ENCODE measurements at regions not wholly inside any gene's neighbourhood (a gene's known extent, or its start where the extent isn't known, plus 50 kb on each side); places are given as distances from the start of the nearest gene placed in this dataset.
A peak's percentile ranks its signal among the peaks of the same experiment; 100 is the strongest.

GRCh38 chr2:19226871-19227270 is 131.6 kb downstream of the OSR1 start:
- no peak for DNase-seq (ENCODE audit: low read depth)
- no peak for TF ChIP-seq CTCF (IDR thresholded peaks at IDR 0.05; ENCODE audit: insufficient read depth, low read length, severe bottlenecking)
- H3K36me3 ChIP-seq (ENCODE audit: control insufficient read depth, insufficient read depth, low read length), result no peaks in the 10 kb centered on the region
- no peaks in the 10 kb centered on the region for H3K27me3 ChIP-seq (ENCODE audit: control insufficient read depth, insufficient read depth, low read length)
- no peak for FAIRE-seq
- H3K4me3 ChIP-seq (ENCODE audit: low read depth, low read length), result no peak overlapping the region

- H3K36me3 ChIP-seq (ENCODE audit: control insufficient read depth, insufficient read depth, low read length), result no peaks in the 10 kb centered on the region
- DNase-seq (ENCODE audit: low read depth), result no peak
- no peak overlapping the region for H3K4me3 ChIP-seq (ENCODE audit: low read depth, low read length)
- no peaks in the 10 kb centered on the region for H3K27me3 ChIP-seq (ENCODE audit: control insufficient read depth, insufficient read depth, low read length)
- no peak for TF ChIP-seq CTCF (IDR thresholded peaks at IDR 0.05; ENCODE audit: insufficient read depth, low read length, severe bottlenecking)
- FAIRE-seq, result no peak
These were observed 132.0 kb downstream of the OSR1 start for GRCh38 chr2:19226386-19226785.

GRCh38 chr2:19225931-19226330 is 132.5 kb downstream of the OSR1 start:
- Histone ChIP-seq H3K27me3 (ENCODE audit: control insufficient read depth, insufficient read depth, low read length) (no peaks in the 10 kb centered on the region), H3K36me3 (ENCODE audit: control insufficient read depth, insufficient read depth, low read length) (no peaks in the 10 kb centered on the region), H3K4me3 (ENCODE audit: low read depth, low read length) (no peak overlapping the region)
- peak; percentile 46 for DNase-seq (ENCODE audit: low read depth)
- TF ChIP-seq CTCF (IDR thresholded peaks at IDR 0.05; ENCODE audit: insufficient read depth, low read length, severe bottlenecking), result no peak
- no peak for FAIRE-seq

- no peak for TF ChIP-seq CTCF (IDR thresholded peaks at IDR 0.05; ENCODE audit: insufficient read depth, low read length, severe bottlenecking)
- Histone ChIP-seq H3K4me3 (ENCODE audit: low read depth, low read length) (no peak overlapping the region), H3K36me3 (ENCODE audit: control insufficient read depth, insufficient read depth, low read length) (no peaks in the 10 kb centered on the region), H3K27me3 (ENCODE audit: control insufficient read depth, insufficient read depth, low read length) (no peaks in the 10 kb centered on the region)
- no peak for FAIRE-seq
- DNase-seq (ENCODE audit: low read depth), result no peak
These were observed 133.3 kb downstream of the OSR1 start for GRCh38 chr2:19225126-19225525.

GRCh38 chr2:19224486-19224885 is 133.9 kb downstream of the OSR1 start:
- FAIRE-seq, result no peak
- TF ChIP-seq CTCF (IDR thresholded peaks at IDR 0.05; ENCODE audit: insufficient read depth, low read length, severe bottlenecking), result no peak

GRCh38 chr2:19224011-19224410 is 134.4 kb downstream of the OSR1 start:
- TF ChIP-seq CTCF (IDR thresholded peaks at IDR 0.05; ENCODE audit: insufficient read depth, low read length, severe bottlenecking), result no peak
- H3K27me3 ChIP-seq (ENCODE audit: control insufficient read depth, insufficient read depth, low read length), result no peaks in the 10 kb centered on the region
- DNase-seq (ENCODE audit: low read depth) (no peak), FAIRE-seq (no peak)
- H3K36me3 ChIP-seq (ENCODE audit: control insufficient read depth, insufficient read depth, low read length), result no peaks in the 10 kb centered on the region
- no peak overlapping the region for H3K4me3 ChIP-seq (ENCODE audit: low read depth, low read length)

More at GRCh38 chr2:19224486-19224885, 133.9 kb downstream of the OSR1 start:
- Histone ChIP-seq H3K36me3 (ENCODE audit: control insufficient read depth, insufficient read depth, low read length) (no peaks in the 10 kb centered on the region), H3K4me3 (ENCODE audit: low read depth, low read length) (no peak overlapping the region), H3K27me3 (ENCODE audit: control insufficient read depth, insufficient read depth, low read length) (no peaks in the 10 kb centered on the region)
- DNase-seq (ENCODE audit: low read depth), result no peak
